ENCODE measurements at regions not wholly inside any gene's neighbourhood (a gene's known extent, or its start where the extent isn't known, plus 50 kb on each side); places are given as distances from the start of the nearest gene placed in this dataset.

GRCh38 chr5:6026766-6027406, 351.5 kb downstream of the MED10 start:
- H4K20me1 ChIP-seq (ENCODE audit: insufficient read depth), result no peaks in the 10 kb centered on the region
- no peaks in the 10 kb centered on the region for H3K79me2 ChIP-seq (replicated peaks; ENCODE audit: insufficient read depth, low read length)
- H3F3A ChIP-seq (ENCODE audit: insufficient read depth, low read length, poor library complexity, severe bottlenecking), result no peaks in the 10 kb centered on the region
- H3K36me3 ChIP-seq (ENCODE audit: insufficient read depth, low read length), result no peaks in the 10 kb centered on the region
- no peak overlapping the region for H3K27ac ChIP-seq (ENCODE audit: low read length)
- TF ChIP-seq TAF1 (IDR thresholded peaks at IDR 0.05; ENCODE audit: low read depth) (no peak), EP300 (conservative IDR thresholded peaks at IDR 0.05; ENCODE audit: poor library complexity, severe bottlenecking) (no peak), EZH2 (IDR thresholded peaks at IDR 0.05; ENCODE audit: borderline replicate concordance, insufficient read depth, low read length, poor library complexity, severe bottlenecking) (no peak), CTCF (IDR thresholded peaks at IDR 0.05; ENCODE audit: poor library complexity, severe bottlenecking) (no peak), MXI1 (conservative IDR thresholded peaks at IDR 0.05; ENCODE audit: poor library complexity, severe bottlenecking) (no peak), SMC3 (conservative IDR thresholded peaks at IDR 0.05; ENCODE audit: poor library complexity) (no peak), REST (IDR thresholded peaks at IDR 0.05; ENCODE audit: borderline replicate concordance) (no peak)
- no peaks in the 10 kb centered on the region for H3K27me3 ChIP-seq (ENCODE audit: insufficient read depth, low read depth, low read length)
- H2AFZ ChIP-seq (ENCODE audit: low read depth, low read length), result no peak overlapping the region
- H3K4me3 ChIP-seq (ENCODE audit: low read length), result no peak overlapping the region
- H3K9me2 ChIP-seq (ENCODE audit: insufficient read depth, low read length), result no peaks in the 10 kb centered on the region
- no peaks in the 10 kb centered on the region for H3K9me3 ChIP-seq (ENCODE audit: low read length)
- H3K4me2 ChIP-seq (ENCODE audit: low read length), result no peak overlapping the region
- no peak overlapping the region for H3K9ac ChIP-seq (ENCODE audit: low read length)

- no peaks in the 10 kb centered on the region for H3K27me3 ChIP-seq (ENCODE audit: insufficient read depth, low read depth, low read length)
- H4K20me1 ChIP-seq (ENCODE audit: insufficient read depth), result no peaks in the 10 kb centered on the region
- no peaks in the 10 kb centered on the region for H3F3A ChIP-seq (ENCODE audit: insufficient read depth, low read length, poor library complexity, severe bottlenecking)
- no peaks in the 10 kb centered on the region for H3K36me3 ChIP-seq (ENCODE audit: insufficient read depth, low read length)
- no peak overlapping the region for H3K4me2 ChIP-seq (ENCODE audit: low read length)
- H3K79me2 ChIP-seq (replicated peaks; ENCODE audit: insufficient read depth, low read length), result no peaks in the 10 kb centered on the region
- H3K9ac ChIP-seq (ENCODE audit: low read length), result no peak overlapping the region
- no peaks in the 10 kb centered on the region for H3K9me2 ChIP-seq (ENCODE audit: insufficient read depth, low read length)
- TF ChIP-seq MXI1 (conservative IDR thresholded peaks at IDR 0.05; ENCODE audit: poor library complexity, severe bottlenecking), result no peak
- TF ChIP-seq POLR2AphosphoS5 (IDR thresholded peaks at IDR 0.05), result no peak
- no peak for TF ChIP-seq TAF1 (IDR thresholded peaks at IDR 0.05; ENCODE audit: low read depth)
- no peak for TF ChIP-seq EP300 (conservative IDR thresholded peaks at IDR 0.05; ENCODE audit: poor library complexity, severe bottlenecking)
- TF ChIP-seq SMC3 (conservative IDR thresholded peaks at IDR 0.05; ENCODE audit: poor library complexity), result no peak
- no peak for TF ChIP-seq REST (IDR thresholded peaks at IDR 0.05; ENCODE audit: borderline replicate concordance)
- TF ChIP-seq RAD21 (conservative IDR thresholded peaks at IDR 0.05), result no peak
- no peak for TF ChIP-seq EZH2 (IDR thresholded peaks at IDR 0.05; ENCODE audit: borderline replicate concordance, insufficient read depth, low read length, poor library complexity, severe bottlenecking)
- no peak for TF ChIP-seq CTCF (IDR thresholded peaks at IDR 0.05; ENCODE audit: poor library complexity, severe bottlenecking)
- no peak overlapping the region for H2AFZ ChIP-seq (ENCODE audit: low read depth, low read length)
- no peak overlapping the region for H3K4me3 ChIP-seq (ENCODE audit: low read length)
- no peaks in the 10 kb centered on the region for H3K9me3 ChIP-seq (ENCODE audit: low read length)
- no peak overlapping the region for H3K27ac ChIP-seq (ENCODE audit: low read length)
These were observed 358.7 kb downstream of the MED10 start for GRCh38 chr5:6019612-6020011.

Measured in neural cell (in vitro differentiated cells).